Muscle of leg (tissue), 3 donors: ENCODE measurements at regions not wholly inside any gene's neighbourhood (a gene's known extent, or its start where the extent isn't known, plus 50 kb on each side); places are given as distances from the start of the nearest gene placed in this dataset.
A peak's percentile ranks its signal among the peaks of the same experiment; 100 is the strongest.

ENCODE experiments used
- DNase-seq: peaks from one replicate; pipeline ENCODE4 v3.0.0; 2013
- H3K27ac ChIP-seq: one replicate; pipeline ENCODE4 v1.5.1; 2013; ENCODE audit warnings: mild to moderate bottlenecking, low read length, control low read depth
- H3K27me3 ChIP-seq: one replicate; pipeline ENCODE4 v1.6.1; 2013; ENCODE audit warnings: low read length; ENCODE audit not compliant: control insufficient read depth, insufficient read depth
- H3K36me3 ChIP-seq: one replicate; pipeline ENCODE4 v1.6.1; 2013; ENCODE audit warnings: low read length; ENCODE audit not compliant: control insufficient read depth, insufficient read depth
- H3K4me1 ChIP-seq: one replicate; pipeline ENCODE4 v1.6.1; 2013; ENCODE audit warnings: low read length; ENCODE audit not compliant: control insufficient read depth, insufficient read depth
- H3K4me3 ChIP-seq: one replicate; pipeline ENCODE4 v1.5.1; 2013; ENCODE audit warnings: low read length, control low read depth
- H3K9me3 ChIP-seq: replicated peaks from 2 replicates; pipeline ENCODE4 v1.6.1; 2013; ENCODE audit warnings: low read depth, low read length; ENCODE audit not compliant: control insufficient read depth
- WGBS: methylation state at CpG from one replicate; pipeline ENCODE4 v1.1.5; 2013; ENCODE audit warnings: missing lambda C conversion rate; ENCODE audit not compliant: insufficient coverage; 5-methylcytosine and 5-hydroxymethylcytosine counted together

- no peaks in the 10 kb centered on the region for H3K4me1 ChIP-seq
- 82% methylated on average over 2 of the region's 9 CpGs for WGBS
- H3K9me3 ChIP-seq: peaks cover 3% of the 10 kb centered on the region
- H3K27ac ChIP-seq: no peak overlapping the region
- no peak overlapping the region for H3K4me3 ChIP-seq
- DNase-seq: peak; percentile 0
- no peaks in the 10 kb centered on the region for H3K27me3 ChIP-seq
- H3K36me3 ChIP-seq: no peaks in the 10 kb centered on the region
Observed at GRCh38 chr5:12193536-12193935, 289.3 kb upstream of the CTNND2 start.

GRCh38 chr5:12183003-12183402 lies 278.8 kb upstream of the CTNND2 start:
- Histone ChIP-seq H3K27ac (no peak overlapping the region), H3K27me3 (no peaks in the 10 kb centered on the region), H3K4me3 (no peak overlapping the region), H3K4me1 (no peaks in the 10 kb centered on the region), H3K36me3 (no peaks in the 10 kb centered on the region), H3K9me3 (no peaks in the 10 kb centered on the region)
- DNase-seq: no peak
- WGBS: 88% methylated on average over 4 of the region's 6 CpGs

GRCh38 chr5:12177851-12178250 lies 273.6 kb upstream of the CTNND2 start:
- no peaks in the 10 kb centered on the region for H3K4me1 ChIP-seq
- no peaks in the 10 kb centered on the region for H3K27me3 ChIP-seq
- no peak for DNase-seq
- no peak overlapping the region for H3K27ac ChIP-seq
- no peak overlapping the region for H3K4me3 ChIP-seq
- no peaks in the 10 kb centered on the region for H3K36me3 ChIP-seq
- no peaks in the 10 kb centered on the region for H3K9me3 ChIP-seq

- H3K27me3 ChIP-seq: no peaks in the 10 kb centered on the region
- H3K27ac ChIP-seq: no peak overlapping the region
- H3K4me1 ChIP-seq: no peaks in the 10 kb centered on the region
Observed at GRCh38 chr5:12177225-12177624, 273.0 kb upstream of the CTNND2 start.

GRCh38 chr5:12175914-12176585 lies 271.8 kb upstream of the CTNND2 start:
- no peaks in the 10 kb centered on the region for H3K9me3 ChIP-seq
- WGBS: no CpG with 5 or more reads among the region's 4 CpGs
- no peaks in the 10 kb centered on the region for H3K27me3 ChIP-seq
- no peak for DNase-seq
- H3K36me3 ChIP-seq: no peaks in the 10 kb centered on the region
- no peak overlapping the region for H3K27ac ChIP-seq
- H3K4me3 ChIP-seq: no peak overlapping the region
- no peaks in the 10 kb centered on the region for H3K4me1 ChIP-seq

More at GRCh38 chr5:12177225-12177624, 273.0 kb upstream of the CTNND2 start:
- H3K4me3 ChIP-seq: no peak overlapping the region
- no peaks in the 10 kb centered on the region for H3K9me3 ChIP-seq
- no peaks in the 10 kb centered on the region for H3K36me3 ChIP-seq
- DNase-seq: no peak

GRCh38 chr5:12174734-12175133 lies 270.5 kb upstream of the CTNND2 start:
- WGBS: no CpG with 5 or more reads among the region's 2 CpGs
- no peaks in the 10 kb centered on the region for H3K4me1 ChIP-seq
- no peak for DNase-seq
- no peaks in the 10 kb centered on the region for H3K9me3 ChIP-seq
- no peaks in the 10 kb centered on the region for H3K27me3 ChIP-seq
- no peak overlapping the region for H3K27ac ChIP-seq
- H3K4me3 ChIP-seq: no peak overlapping the region
- H3K36me3 ChIP-seq: no peaks in the 10 kb centered on the region

GRCh38 chr5:12169536-12169935 lies 265.3 kb upstream of the CTNND2 start:
- Histone ChIP-seq H3K27ac (no peak overlapping the region), H3K4me1 (no peaks in the 10 kb centered on the region), H3K27me3 (no peaks in the 10 kb centered on the region), H3K4me3 (no peak overlapping the region), H3K9me3 (no peaks in the 10 kb centered on the region), H3K36me3 (no peaks in the 10 kb centered on the region)
- DNase-seq: no peak
- no CpG with 5 or more reads among the region's 1 CpG for WGBS

- no peak for DNase-seq
- H3K4me1 ChIP-seq: no peaks in the 10 kb centered on the region
- H3K27me3 ChIP-seq: no peaks in the 10 kb centered on the region
- H3K36me3 ChIP-seq: no peaks in the 10 kb centered on the region
- no peak overlapping the region for H3K27ac ChIP-seq
- WGBS: 80% methylated on average over 1 of the region's 2 CpGs
- no peak overlapping the region for H3K4me3 ChIP-seq
- H3K9me3 ChIP-seq: peaks cover 3% of the 10 kb centered on the region
Observed at GRCh38 chr5:12162863-12163262, 258.6 kb upstream of the CTNND2 start.

- Histone ChIP-seq H3K4me3 (no peak overlapping the region), H3K27ac (no peak overlapping the region), H3K9me3 (peaks cover 13% of the 10 kb centered on the region), H3K4me1 (no peaks in the 10 kb centered on the region), H3K36me3 (no peaks in the 10 kb centered on the region), H3K27me3 (no peaks in the 10 kb centered on the region)
- no peak for DNase-seq
Observed at GRCh38 chr5:12147513-12147912, 243.3 kb upstream of the CTNND2 start.

GRCh38 chr5:12141496-12141895 lies 237.2 kb upstream of the CTNND2 start:
- Histone ChIP-seq H3K36me3 (no peaks in the 10 kb centered on the region), H3K27ac (no peak overlapping the region), H3K27me3 (no peaks in the 10 kb centered on the region), H3K4me3 (no peak overlapping the region), H3K9me3 (peaks cover 8% of the 10 kb centered on the region), H3K4me1 (no peaks in the 10 kb centered on the region)
- WGBS: no CpG with 5 or more reads among the region's 2 CpGs
- no peak for DNase-seq

GRCh38 chr5:12133520-12133919 lies 229.3 kb upstream of the CTNND2 start:
- DNase-seq: no peak
- Histone ChIP-seq H3K4me1 (no peaks in the 10 kb centered on the region), H3K9me3 (peaks cover 22% of the 10 kb centered on the region), H3K36me3 (no peaks in the 10 kb centered on the region), H3K27me3 (no peaks in the 10 kb centered on the region), H3K4me3 (no peak overlapping the region), H3K27ac (no peak overlapping the region)
- no CpG with 5 or more reads among the region's 1 CpG for WGBS
